Muscle of arm (tissue), 1 donor: ENCODE measurements at regions not wholly inside any gene's neighbourhood (a gene's known extent, or its start where the extent isn't known, plus 50 kb on each side); places are given as distances from the start of the nearest gene placed in this dataset.
"Not testable (repeated sequence)": the region's sequence is repeated elsewhere in the genome, so short reads cannot be mapped to it uniquely, and the experiment has no call there.

Experiments
- DNase-seq: peaks from one replicate; pipeline ENCODE4 v3.0.0-alpha.2; 2013

GRCh38 chr2:7379799-7380198 lies 462.6 kb downstream of the RNF144A start:
- no peak for DNase-seq

DNA sequence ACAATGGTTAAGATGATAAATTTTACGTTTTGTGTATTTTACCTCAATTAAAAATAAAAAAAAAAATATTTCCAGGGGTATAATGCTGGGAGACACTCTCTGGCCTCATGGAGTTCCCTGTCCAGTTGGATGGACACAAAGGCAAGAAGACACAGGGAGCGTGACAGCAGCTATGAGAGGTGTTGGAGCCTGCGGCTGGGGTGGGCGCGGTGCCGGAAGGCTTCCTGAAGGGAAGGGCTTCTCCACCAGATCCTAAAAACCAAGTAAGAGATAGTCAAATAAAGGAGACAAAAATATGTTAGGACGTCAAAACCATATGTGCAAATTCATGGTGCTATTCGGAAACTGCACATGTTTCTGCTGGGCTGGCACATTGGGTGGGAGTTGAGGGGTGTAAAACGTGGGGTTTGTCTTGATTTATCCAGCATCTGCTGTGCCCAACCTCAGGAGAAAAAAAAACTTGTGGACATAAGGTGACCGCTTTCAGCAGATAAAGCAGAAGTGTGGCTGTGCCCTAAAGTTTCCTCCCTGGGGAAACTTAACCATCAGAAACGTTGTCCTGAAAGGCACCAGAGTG lies 467.6 kb downstream of the RNF144A start:
- DNase-seq: no peak

- DNase-seq: not testable (repeated sequence)
These were observed 473.1 kb downstream of the RNF144A start for GRCh38 chr2:7390311-7390710.

GRCh38 chr2:7392076-7392787 lies 475.0 kb downstream of the RNF144A start:
- DNase-seq: no peak

GRCh38 chr2:7394195-7394594 lies 477.0 kb downstream of the RNF144A start:
- DNase-seq: no peak

DNA sequence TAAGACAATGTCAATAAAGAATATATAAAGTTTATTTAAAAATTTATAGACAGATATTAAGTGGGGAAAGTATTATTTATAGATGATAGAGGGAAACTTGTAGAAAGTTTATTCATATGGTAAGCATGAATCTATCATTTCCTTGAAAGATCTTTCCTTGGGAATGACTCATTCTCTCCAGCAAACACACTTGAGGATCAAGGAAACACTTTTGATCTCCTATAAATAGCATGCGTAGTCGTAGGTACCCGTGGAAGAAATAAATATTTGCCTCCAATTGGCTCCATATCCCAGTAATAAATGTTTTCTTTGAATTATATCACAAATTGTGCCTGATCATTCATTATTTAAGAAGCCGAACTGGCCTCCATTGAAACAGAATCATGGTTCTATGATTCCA lies 483.4 kb downstream of the RNF144A start:
- DNase-seq: no peak

DNA sequence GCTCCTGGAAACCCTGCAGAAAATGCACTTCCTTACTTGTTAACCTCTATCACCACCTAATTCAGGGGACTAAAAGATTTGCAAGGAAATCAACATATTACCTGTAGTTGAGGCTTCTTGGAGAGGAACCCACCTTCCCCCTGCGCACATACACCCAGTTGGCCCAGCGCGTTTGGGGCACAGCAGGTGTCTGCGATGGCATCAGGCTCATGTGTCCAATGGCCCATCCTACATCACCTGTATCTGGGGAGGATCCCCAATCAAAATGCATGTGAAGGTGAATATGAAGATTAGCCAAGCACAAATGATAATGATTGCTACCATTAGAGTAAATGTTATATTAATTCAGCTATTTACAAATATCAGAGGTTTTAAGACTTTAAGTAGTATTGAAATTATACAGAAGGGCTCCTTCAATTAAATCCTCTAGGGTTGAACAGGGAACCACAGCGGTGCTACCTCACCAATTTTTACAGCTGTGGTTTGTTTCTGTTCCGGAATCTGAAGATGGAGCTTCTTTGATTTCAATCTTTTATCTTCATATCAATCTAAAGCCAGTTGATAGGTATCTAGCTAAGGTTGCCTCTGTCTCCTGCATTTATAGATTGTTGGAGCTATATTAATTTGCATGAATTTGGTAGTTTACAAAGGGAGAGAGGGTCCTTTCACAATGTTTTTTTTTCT lies 486.0 kb downstream of the RNF144A start:
- no peak for DNase-seq

- no peak for DNase-seq
These were observed 488.9 kb downstream of the RNF144A start for GRCh38 chr2:7405861-7406715.

DNA sequence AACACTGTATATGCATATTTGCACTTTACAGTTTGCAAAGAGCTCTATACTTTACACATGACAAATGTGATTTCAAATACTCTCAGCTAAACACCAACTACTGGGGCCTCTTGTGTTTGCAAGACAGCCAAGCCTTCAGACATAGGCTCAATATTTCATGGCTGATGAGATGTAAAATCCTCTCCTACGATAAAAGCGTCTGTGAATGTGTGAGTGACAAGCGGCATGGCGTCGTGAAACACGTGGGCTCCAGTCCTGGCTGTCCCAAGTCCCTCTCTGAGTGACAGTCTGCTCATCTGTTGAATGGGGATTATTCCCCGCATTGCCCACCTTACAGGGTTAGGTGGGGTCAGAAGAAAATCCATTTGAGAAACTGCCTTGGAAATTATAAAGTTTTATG lies 489.8 kb downstream of the RNF144A start:
- DNase-seq: no peak

DNA sequence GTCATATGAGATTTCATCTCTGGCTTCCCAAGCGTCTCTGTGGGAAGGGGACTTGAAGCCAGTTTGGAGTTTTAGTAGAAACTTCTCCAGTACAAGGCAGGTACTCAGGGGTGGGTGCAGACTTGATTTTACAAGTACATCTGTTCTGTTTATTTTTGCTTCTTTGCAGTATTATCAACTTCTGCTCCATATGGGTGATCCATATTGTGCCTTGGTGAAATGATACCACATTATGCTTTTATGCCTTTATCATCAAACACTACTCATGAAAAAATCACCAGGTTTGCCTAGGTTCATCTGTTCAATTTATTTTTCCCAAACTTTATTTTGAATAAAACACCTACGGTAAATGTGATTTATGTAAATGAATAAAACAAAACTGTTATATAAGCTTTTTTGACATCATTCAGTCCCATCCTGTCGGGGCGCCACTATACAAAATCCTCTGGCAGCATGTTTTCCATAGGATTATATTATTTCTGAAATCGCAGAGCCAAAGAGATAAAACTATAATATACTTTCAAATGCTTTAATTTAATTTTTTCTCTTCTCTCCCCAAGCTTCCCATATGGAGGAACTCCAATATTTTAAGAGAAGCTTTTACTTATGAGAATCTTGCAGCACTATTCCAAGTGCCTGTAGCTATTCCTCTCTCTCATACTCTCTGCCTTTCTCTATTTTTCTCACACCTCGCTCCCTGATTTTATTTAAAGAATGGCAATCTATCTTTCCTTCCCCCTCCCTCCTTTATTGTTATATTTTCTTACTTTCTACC lies 490.9 kb downstream of the RNF144A start:
- no peak for DNase-seq

DNA sequence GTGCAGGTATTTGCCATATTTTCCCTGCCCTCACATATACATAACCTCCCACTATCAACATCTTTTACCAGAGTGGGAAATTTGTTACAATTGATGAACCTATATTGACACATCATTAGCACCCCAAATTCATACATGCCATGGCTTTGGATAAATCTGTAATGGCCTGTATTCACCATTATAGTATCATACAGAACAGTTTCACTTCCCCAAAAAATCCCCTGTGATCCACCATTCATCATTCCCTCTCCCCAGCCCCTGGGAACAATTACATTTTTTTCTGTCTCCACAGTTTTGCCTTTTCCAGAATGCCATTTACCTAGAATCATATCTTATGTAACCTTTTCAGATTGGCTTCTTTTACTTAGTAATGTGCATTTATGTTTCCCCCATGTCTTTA lies 494.5 kb downstream of the RNF144A start:
- DNase-seq: no peak

DNA sequence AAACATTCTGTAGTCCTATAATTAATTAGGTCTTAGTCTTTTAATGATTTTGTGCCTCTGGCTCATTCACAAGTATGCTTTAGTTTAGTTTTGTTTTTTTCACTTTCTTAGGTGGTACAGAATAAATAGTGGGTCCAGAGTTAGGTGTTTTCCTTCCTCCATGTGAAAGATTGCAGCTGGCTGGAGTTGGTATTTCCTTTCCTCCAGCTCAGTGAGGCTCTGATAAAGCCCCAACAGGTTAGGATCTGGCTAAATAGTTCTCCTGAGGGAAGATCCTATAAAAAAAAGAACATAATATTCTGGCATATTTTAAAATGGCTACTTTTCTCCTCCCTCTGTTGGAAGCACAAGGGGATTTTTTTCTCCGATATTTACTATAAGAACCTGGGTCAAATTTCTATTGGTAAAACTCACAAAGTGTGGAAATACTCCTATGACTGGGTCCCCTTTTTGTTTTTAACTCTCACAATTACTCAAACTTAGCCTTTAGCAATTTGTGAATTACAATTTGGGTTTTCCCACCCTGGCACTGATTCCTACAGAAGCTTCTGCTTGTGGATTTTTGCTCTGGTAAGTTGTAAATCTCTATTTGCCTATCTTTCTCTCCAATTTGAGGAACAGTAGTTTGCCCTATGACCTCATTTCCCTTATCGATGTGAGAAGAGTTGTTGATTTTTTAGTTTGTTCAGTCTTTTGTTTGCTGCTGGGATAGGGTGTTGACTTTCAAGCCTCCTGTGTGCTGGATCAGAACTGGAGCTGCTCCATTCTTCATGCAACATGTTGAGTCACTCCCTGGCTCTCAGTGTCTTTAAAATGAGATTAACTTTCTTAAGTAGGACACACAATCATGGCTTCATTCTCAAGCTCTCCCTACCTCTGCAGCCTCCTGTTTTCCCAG lies 500.9 kb downstream of the RNF144A start:
- DNase-seq: no peak

- no peak for DNase-seq
These were observed 502.0 kb downstream of the RNF144A start for GRCh38 chr2:7419186-7419585.

DNA sequence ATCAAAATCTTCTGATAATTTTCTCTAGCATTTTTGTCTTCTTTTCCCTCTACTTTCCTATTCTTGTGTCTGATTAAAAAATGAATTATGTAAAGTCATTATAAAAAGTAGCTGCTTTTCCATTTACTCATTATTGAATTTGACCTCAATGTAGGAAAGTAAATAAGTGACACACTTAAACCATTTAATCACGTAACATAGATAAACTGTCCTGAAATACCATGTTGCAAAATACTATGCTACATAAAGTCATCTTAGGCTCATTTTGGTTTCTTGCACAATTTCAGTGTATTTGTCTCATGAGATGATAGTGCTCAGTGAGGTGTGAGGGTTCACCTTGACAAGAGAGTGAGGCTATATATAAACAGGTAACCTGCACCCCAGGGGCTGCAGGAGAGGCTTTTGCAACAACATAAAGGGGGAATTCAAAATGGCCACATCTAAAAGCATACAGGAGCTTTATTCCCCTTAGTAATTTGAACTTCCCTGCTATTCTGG lies 502.7 kb downstream of the RNF144A start:
- DNase-seq: no peak

DNA sequence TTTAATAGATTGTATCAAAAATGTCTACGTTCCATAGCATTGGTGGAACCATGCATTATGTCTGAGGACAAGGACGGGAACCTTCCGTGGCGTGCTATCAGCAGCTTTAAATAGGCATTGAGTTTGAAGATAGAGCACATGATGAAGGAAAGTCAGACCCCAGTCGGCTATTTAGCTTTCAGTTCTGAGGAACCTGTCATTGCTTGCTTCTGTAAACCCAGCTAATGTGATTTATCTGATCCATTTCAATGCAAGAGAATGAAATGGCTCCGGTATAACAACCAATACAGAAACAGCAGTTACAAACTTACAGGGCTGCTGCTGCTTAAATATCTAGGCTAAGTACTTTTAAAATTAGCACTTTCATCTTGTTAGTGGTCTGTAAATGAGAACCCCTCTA lies 503.3 kb downstream of the RNF144A start:
- no peak for DNase-seq

DNA sequence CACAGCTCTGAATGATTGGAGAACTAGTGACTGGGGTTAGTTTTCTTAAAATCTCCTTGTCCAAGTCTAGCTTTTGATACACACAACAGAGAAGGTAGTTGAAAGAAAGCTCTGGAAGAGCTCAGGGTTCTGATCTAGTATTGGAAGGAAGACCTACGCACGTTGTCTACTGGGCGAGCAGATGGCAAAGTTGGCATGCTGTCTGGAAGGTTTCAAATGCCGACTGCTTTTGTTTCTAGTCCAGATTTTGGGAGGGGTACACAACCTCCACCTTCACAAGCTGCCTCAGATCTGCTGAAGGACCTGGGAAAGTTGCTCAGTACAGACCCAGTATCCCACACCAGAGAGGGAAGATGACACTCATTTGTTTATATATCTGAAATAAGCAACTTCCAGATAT lies 507.3 kb downstream of the RNF144A start:
- DNase-seq: no peak

GRCh38 chr2:7427293-7428060 lies 510.3 kb downstream of the RNF144A start:
- DNase-seq: peak; percentile 74

DNA sequence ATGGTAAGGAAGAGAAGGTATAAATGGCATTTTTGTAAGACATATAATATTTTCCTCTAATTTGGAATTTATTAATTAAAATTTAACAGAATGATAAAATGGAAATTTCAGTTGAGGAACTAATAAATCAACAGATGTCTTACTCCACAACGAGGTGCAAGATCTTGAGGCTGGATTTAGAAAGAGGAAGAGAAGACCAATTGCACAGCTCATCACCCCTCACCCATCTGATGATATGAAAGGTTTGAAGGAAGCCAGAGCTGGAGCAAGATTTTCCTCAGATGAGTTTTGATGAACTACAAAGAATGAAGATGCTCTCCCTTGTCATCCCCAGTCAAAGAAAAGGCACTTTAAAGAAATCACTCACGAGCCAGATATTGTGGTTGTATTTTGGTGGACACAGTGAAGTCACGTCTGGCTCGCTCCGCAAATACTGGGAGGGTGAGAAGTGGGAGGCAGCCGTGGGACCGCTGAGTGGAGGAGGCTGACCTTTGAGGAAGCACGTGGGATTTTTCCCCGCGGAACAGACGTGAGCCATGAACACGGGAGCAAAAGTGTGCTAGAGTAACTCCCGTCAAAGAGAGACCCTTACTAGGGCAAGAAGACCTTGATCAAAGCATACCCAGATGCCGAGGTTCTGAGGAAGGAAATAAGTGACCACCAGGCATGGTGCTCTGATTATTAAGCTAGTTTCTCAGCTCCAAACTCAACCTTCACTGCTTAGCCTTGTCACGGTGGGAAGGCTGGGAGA lies 511.4 kb downstream of the RNF144A start:
- DNase-seq: no peak

GRCh38 chr2:7429733-7430132 lies 512.5 kb downstream of the RNF144A start:
- no peak for DNase-seq
